ENCODE measurements at regions not wholly inside any gene's neighbourhood (a gene's known extent, or its start where the extent isn't known, plus 50 kb on each side); places are given as distances from the start of the nearest gene placed in this dataset.

DNA sequence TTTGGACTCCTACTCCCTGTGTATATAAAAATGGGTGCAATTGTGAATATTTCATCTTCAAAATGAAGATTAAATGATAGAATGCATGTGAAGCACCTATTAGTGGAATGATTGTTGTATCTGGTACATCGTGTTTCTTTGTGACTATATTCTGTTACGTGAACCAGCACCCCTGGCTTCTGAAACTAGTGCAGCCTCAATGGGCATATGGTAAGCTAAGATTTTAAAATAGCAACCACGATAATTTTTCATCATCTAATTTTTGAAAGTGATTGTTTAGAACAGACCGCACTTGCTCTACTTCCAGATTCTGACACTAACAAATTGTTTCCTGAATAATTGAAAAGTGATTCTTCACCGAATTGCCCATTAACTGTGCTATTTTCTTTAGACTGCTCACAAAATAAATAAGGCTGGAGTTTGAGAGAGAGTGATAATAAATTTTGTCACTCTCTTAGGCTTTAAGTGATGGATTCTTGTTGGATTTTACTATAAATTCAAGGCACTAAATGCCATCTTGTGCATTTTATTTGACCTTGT, 806.1 kb upstream of the LRATD1 start:
- TF ChIP-seq HDAC2 (IDR thresholded peaks at IDR 0.05) (no peak), RAD21 (conservative IDR thresholded peaks at IDR 0.05 in 1 of 2, IDR thresholded peaks at IDR 0.05 in 1 of 2) (no peak), PHF8 (IDR thresholded peaks at IDR 0.05; ENCODE audit: borderline replicate concordance, low read depth) (no peak), EP300 (IDR thresholded peaks at IDR 0.05) (no peak), POLR2A (IDR thresholded peaks at IDR 0.05; ENCODE audit: low read length) (no peak), MYC (IDR thresholded peaks at IDR 0.05; ENCODE audit: borderline replicate concordance, low read length) (no peak)
- TF ChIP-seq, protein P1, sequence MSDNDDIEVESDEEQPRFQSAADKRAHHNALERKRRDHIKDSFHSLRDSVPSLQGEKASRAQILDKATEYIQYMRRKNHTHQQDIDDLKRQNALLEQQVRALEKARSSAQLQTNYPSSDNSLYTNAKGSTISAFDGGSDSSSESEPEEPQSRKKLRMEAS (IDR thresholded peaks at IDR 0.05): no peak
- TF ChIP-seq, protein P2, sequence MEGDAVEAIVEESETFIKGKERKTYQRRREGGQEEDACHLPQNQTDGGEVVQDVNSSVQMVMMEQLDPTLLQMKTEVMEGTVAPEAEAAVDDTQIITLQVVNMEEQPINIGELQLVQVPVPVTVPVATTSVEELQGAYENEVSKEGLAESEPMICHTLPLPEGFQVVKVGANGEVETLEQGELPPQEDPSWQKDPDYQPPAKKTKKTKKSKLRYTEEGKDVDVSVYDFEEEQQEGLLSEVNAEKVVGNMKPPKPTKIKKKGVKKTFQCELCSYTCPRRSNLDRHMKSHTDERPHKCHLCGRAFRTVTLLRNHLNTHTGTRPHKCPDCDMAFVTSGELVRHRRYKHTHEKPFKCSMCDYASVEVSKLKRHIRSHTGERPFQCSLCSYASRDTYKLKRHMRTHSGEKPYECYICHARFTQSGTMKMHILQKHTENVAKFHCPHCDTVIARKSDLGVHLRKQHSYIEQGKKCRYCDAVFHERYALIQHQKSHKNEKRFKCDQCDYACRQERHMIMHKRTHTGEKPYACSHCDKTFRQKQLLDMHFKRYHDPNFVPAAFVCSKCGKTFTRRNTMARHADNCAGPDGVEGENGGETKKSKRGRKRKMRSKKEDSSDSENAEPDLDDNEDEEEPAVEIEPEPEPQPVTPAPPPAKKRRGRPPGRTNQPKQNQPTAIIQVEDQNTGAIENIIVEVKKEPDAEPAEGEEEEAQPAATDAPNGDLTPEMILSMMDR (IDR thresholded peaks at IDR 0.05): no peak
- TF ChIP-seq, protein P3, sequence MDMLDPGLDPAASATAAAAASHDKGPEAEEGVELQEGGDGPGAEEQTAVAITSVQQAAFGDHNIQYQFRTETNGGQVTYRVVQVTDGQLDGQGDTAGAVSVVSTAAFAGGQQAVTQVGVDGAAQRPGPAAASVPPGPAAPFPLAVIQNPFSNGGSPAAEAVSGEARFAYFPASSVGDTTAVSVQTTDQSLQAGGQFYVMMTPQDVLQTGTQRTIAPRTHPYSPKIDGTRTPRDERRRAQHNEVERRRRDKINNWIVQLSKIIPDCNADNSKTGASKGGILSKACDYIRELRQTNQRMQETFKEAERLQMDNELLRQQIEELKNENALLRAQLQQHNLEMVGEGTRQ (IDR thresholded peaks at IDR 0.05): no peak

Data from A549 (cell line).